A549 (cell line): ENCODE measurements at regions not wholly inside any gene's neighbourhood (a gene's known extent, or its start where the extent isn't known, plus 50 kb on each side); places are given as distances from the start of the nearest gene placed in this dataset.

Experiments used
- CTCF ChIP-seq: fragments of >200 bp; sonication (Bioruptor Twin); formaldehyde crosslinking; IDR thresholded peaks from 3 replicates; pipeline ENCODE4 v1.5.1; 2016
- JUNB ChIP-seq: fragments of >200 bp; sonication (Bioruptor Twin); formaldehyde crosslinking; IDR thresholded peaks from 2 replicates; pipeline ENCODE4 v1.6.1; 2016
- NR3C1 ChIP-seq: fragments of >200 bp; sonication (Bioruptor Twin); formaldehyde crosslinking; IDR thresholded peaks from 3 replicates; pipeline ENCODE4 v1.6.1; 2017
- SREBF2 ChIP-seq: fragments of 450-650 bp; IDR thresholded peaks from 2 replicates; pipeline ENCODE4 v1.6.1; 2014; ENCODE audit warnings: mild to moderate bottlenecking, moderate library complexity

GRCh38 chr15:96574782-96575181, 244.3 kb downstream of the NR2F2 start:
- no peak for TF ChIP-seq NR3C1
- TF ChIP-seq JUNB = no peak
- no peak for TF ChIP-seq CTCF
- TF ChIP-seq SREBF2 = no peak
